ENCODE measurements at regions not wholly inside any gene's neighbourhood (a gene's known extent, or its start where the extent isn't known, plus 50 kb on each side); places are given as distances from the start of the nearest gene placed in this dataset.

GRCh38 chr9:73719660-73720059 is 568.0 kb downstream of the ANXA1 start:
- Mint-ChIP-seq H3K36me3 (ENCODE audit: low read depth) (no peaks in the 10 kb centered on the region), H3K4me1 (no peaks in the 10 kb centered on the region), H3K4me3 (no peak overlapping the region), H3K27me3 (ENCODE audit: insufficient read depth, low read depth, poor library complexity) (no peaks in the 10 kb centered on the region), H3K9me3 (peaks cover 3% of the 10 kb centered on the region; the same call in 2 of the 3 replicates), H3K27ac (no peak overlapping the region)
- no peak for ATAC-seq
- H3K4me1 ChIP-seq (ENCODE audit: insufficient read depth): no peaks in the 10 kb centered on the region
- H3K27ac ChIP-seq (ENCODE audit: low read depth): no peak overlapping the region
- DNase-seq (ENCODE audit: low spot score): no peak
- no peaks in the 10 kb centered on the region; the same call in 1 of the 2 replicates for H3K9me2 ChIP-seq (ENCODE audit: insufficient read depth)
- H3K4me3 ChIP-seq: no peak overlapping the region
- H3F3A ChIP-seq (replicated peaks; ENCODE audit: low read depth): no peaks in the 10 kb centered on the region
- H3K36me3 ChIP-seq (ENCODE audit: insufficient read depth): no peaks in the 10 kb centered on the region
- H2AFZ ChIP-seq: no peak overlapping the region
- no peaks in the 10 kb centered on the region for H3K27me3 ChIP-seq (ENCODE audit: insufficient read depth)
- no peak overlapping the region for H3K4me2 ChIP-seq
- H3K79me2 ChIP-seq (replicated peaks; ENCODE audit: insufficient read depth): no peaks in the 10 kb centered on the region
- no peaks in the 10 kb centered on the region for H4K20me1 ChIP-seq (replicated peaks; ENCODE audit: insufficient read depth)
- TF ChIP-seq EZH2phosphoT487 (IDR thresholded peaks at IDR 0.05; ENCODE audit: unreplicated experiment): no peak
- no peak for TF ChIP-seq STAT1 (IDR thresholded peaks at IDR 0.05; ENCODE audit: unreplicated experiment)
- TF ChIP-seq JUNB (IDR thresholded peaks at IDR 0.05; ENCODE audit: unreplicated experiment): no peak
- TF ChIP-seq REST (IDR thresholded peaks at IDR 0.05; ENCODE audit: unreplicated experiment): no peak
- TF ChIP-seq CTCF (conservative IDR thresholded peaks at IDR 0.05; ENCODE audit: low read depth in 2 of 2): no peak
- no peak for TF ChIP-seq ZNF331 (CRISPR knock-in tag; IDR thresholded peaks at IDR 0.05; ENCODE audit: low read depth)
- TF ChIP-seq ETS1 (IDR thresholded peaks at IDR 0.05): no peak
- TF ChIP-seq NANOG (IDR thresholded peaks at IDR 0.05; ENCODE audit: borderline replicate concordance): no peak
- no peak for TF ChIP-seq POLR2AphosphoS5 (IDR thresholded peaks at IDR 0.05; ENCODE audit: low read depth)
- TF ChIP-seq, protein P1, sequence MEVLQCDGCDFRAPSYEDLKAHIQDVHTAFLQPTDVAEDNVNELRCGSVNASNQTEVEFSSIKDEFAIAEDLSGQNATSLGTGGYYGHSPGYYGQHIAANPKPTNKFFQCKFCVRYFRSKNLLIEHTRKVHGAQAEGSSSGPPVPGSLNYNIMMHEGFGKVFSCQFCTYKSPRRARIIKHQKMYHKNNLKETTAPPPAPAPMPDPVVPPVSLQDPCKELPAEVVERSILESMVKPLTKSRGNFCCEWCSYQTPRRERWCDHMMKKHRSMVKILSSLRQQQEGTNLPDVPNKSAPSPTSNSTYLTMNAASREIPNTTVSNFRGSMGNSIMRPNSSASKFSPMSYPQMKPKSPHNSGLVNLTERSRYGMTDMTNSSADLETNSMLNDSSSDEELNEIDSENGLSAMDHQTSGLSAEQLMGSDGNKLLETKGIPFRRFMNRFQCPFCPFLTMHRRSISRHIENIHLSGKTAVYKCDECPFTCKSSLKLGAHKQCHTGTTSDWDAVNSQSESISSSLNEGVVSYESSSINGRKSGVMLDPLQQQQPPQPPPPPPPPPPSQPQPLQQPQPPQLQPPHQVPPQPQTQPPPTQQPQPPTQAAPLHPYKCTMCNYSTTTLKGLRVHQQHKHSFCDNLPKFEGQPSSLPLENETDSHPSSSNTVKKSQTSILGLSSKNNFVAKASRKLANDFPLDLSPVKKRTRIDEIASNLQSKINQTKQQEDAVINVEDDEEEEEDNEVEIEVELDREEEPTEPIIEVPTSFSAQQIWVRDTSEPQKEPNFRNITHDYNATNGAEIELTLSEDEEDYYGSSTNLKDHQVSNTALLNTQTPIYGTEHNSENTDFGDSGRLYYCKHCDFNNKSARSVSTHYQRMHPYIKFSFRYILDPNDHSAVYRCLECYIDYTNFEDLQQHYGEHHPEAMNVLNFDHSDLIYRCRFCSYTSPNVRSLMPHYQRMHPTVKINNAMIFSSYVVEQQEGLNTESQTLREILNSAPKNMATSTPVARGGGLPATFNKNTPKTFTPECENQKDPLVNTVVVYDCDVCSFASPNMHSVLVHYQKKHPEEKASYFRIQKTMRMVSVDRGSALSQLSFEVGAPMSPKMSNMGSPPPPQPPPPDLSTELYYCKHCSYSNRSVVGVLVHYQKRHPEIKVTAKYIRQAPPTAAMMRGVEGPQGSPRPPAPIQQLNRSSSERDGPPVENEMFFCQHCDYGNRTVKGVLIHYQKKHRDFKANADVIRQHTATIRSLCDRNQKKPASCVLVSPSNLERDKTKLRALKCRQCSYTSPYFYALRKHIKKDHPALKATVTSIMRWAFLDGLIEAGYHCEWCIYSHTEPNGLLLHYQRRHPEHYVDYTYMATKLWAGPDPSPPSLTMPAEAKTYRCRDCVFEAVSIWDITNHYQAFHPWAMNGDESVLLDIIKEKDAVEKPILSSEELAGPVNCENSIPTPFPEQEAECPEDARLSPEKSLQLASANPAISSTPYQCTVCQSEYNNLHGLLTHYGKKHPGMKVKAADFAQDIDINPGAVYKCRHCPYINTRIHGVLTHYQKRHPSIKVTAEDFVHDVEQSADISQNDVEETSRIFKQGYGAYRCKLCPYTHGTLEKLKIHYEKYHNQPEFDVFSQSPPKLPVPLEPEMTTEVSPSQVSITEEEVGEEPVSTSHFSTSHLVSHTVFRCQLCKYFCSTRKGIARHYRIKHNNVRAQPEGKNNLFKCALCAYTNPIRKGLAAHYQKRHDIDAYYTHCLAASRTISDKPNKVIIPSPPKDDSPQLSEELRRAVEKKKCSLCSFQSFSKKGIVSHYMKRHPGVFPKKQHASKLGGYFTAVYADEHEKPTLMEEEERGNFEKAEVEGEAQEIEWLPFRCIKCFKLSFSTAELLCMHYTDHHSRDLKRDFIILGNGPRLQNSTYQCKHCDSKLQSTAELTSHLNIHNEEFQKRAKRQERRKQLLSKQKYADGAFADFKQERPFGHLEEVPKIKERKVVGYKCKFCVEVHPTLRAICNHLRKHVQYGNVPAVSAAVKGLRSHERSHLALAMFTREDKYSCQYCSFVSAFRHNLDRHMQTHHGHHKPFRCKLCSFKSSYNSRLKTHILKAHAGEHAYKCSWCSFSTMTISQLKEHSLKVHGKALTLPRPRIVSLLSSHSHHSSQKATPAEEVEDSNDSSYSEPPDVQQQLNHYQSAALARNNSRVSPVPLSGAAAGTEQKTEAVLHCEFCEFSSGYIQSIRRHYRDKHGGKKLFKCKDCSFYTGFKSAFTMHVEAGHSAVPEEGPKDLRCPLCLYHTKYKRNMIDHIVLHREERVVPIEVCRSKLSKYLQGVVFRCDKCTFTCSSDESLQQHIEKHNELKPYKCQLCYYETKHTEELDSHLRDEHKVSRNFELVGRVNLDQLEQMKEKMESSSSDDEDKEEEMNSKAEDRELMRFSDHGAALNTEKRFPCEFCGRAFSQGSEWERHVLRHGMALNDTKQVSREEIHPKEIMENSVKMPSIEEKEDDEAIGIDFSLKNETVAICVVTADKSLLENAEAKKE (CRISPR knock-in tag; IDR thresholded peaks at IDR 0.05): no peak
- TF ChIP-seq EZH2 (IDR thresholded peaks at IDR 0.05; ENCODE audit: low read depth, unreplicated experiment): no peak
- TF ChIP-seq ZNF114 (CRISPR knock-in tag; IDR thresholded peaks at IDR 0.05): no peak
- TF ChIP-seq CREB1 (CRISPR knock-in tag; IDR thresholded peaks at IDR 0.05; ENCODE audit: low read depth): no peak
